Sigmoid colon (tissue), 4 donors: ENCODE measurements at regions not wholly inside any gene's neighbourhood (a gene's known extent, or its start where the extent isn't known, plus 50 kb on each side); places are given as distances from the start of the nearest gene placed in this dataset.

Experiments used
- CTCF ChIP-seq, 4 experiments: fragments of 450-650 bp in 3 of 4; fragments of 200-600 bp in 1 of 4; IDR thresholded peaks; one replicate each; pipeline ENCODE4 v1.5.1; 2016 to 2019; ENCODE audit warnings: antibody characterized with exemption in 4 of 4, mild to moderate bottlenecking in 3 of 4, moderate library complexity in 2 of 4
- POLR2A ChIP-seq, 2 donors: fragments of 450-650 bp; IDR thresholded peaks; one replicate each; pipeline ENCODE4 v1.6.1; 2016; ENCODE audit warnings: antibody characterized with exemption in 2 of 2, mild to moderate bottlenecking in 2 of 2, moderate library complexity in 2 of 2
- POLR2AphosphoS5 ChIP-seq, 4 donors: sonication (generic); formaldehyde crosslinking; IDR thresholded peaks; one replicate each; pipeline ENCODE4 v1.6.1; 2017; ENCODE audit warnings: antibody characterized with exemption in 4 of 4

GRCh38 chr3:38984731-38985130 is 67.0 kb downstream of the SCN11A start:
- TF ChIP-seq POLR2A (IDR thresholded peaks at IDR 0.05) (no peak), CTCF (IDR thresholded peaks at IDR 0.05) (no peak), POLR2AphosphoS5 (IDR thresholded peaks at IDR 0.05) (no peak)
